ENCODE measurements at regions not wholly inside any gene's neighbourhood (a gene's known extent, or its start where the extent isn't known, plus 50 kb on each side); places are given as distances from the start of the nearest gene placed in this dataset.

- TF ChIP-seq POLR2AphosphoS5 (IDR thresholded peaks at IDR 0.05) (no peak), EP300 (IDR thresholded peaks at IDR 0.05; ENCODE audit: low read depth) (no peak)
These were observed 153.7 kb upstream of the SERTAD2 start for GRCh38 chr2:64807417-64807816.

Data from transverse colon (tissue), 3 donors.